HCT116 (cell line): ENCODE measurements at regions not wholly inside any gene's neighbourhood (a gene's known extent, or its start where the extent isn't known, plus 50 kb on each side); places are given as distances from the start of the nearest gene placed in this dataset.

ENCODE experiments used
- ATAC-seq: fragments of 200-7000 bp; cut with Tn5 transposase; 2 replicates; pipeline ENCODE4 v1.9.1; 2020; ENCODE audit warnings: mild to moderate bottlenecking, moderate library complexity
- BruUV-seq: library from RNA; stranded (reverse); fragments of 400-500 nt; replicated peaks from 2 replicates; lab custom pipeline; 2021; lab: Mats Ljungman, UMichigan
- CTCF ChIA-PET: fragments of 300-600 bp; sonication (Branson Sonifier 250); formaldehyde crosslinking; loops from one replicate; lab custom pipeline; 2021; ENCODE audit warnings: antibody characterized with exemption; lab: Charles Lee
- POLR2A ChIA-PET: fragments of 300-600, 350-600 bp; sonication (Branson Sonifier 250); formaldehyde crosslinking; loops from one replicate; lab custom pipeline; 2021; ENCODE audit warnings: antibody characterized with exemption; lab: Charles Lee
- RAD21 ChIA-PET, 2 experiments: fragments of 300-600 bp; sonication (Branson Sonifier 250); formaldehyde crosslinking; loops; one replicate each; lab custom pipeline; 2023; ENCODE audit warnings: low total read pairs in 2 of 2; ENCODE audit not compliant: uncharacterized antibody in 2 of 2, unreplicated experiment in 2 of 2, low non-redundant PET in 1 of 2; lab: Charles Lee
- DNase-seq: peaks from one replicate; pipeline ENCODE4 v3.0.0-alpha.2; 2010; ENCODE audit warnings: low read depth, low spot score
- H2AFZ ChIP-seq: fragments of 200-600 bp; shearing (Covaris generic), sonication (generic); 2 replicates; pipeline ENCODE4 v1.6.1; 2017; ENCODE audit warnings: low read depth, mixed run types, mixed read lengths, antibody characterized with exemption, low read length; ENCODE audit not compliant: poor library complexity, severe bottlenecking
- H3K27ac ChIP-seq: 2 replicates; pipeline ENCODE4 v1.5.1; 2012; ENCODE audit warnings: low read depth, low read length
- H3K27me3 ChIP-seq: fragments of 200-600 bp; sonication (generic); 2 replicates; pipeline ENCODE4 v1.6.1; 2016; ENCODE audit warnings: mixed run types, low read length, mixed read lengths; ENCODE audit not compliant: insufficient read depth
- H3K36me3 ChIP-seq, 2 experiments: fragments of 200-500 bp in 1 of 2; fragments of 200-600 bp in 1 of 2; sonication (Bioruptor generic) in 1 of 2; sonication (generic) in 1 of 2; 2 replicates each; pipeline versions ENCODE4 v1.5.1 to v1.6.1; 2014 to 2016; ENCODE audit warnings: low read length in 2 of 2, inconsistent platforms in 1 of 2, mixed read lengths in 1 of 2, mixed run types in 1 of 2; ENCODE audit not compliant: insufficient read depth in 2 of 2, control insufficient read depth in 1 of 2
- H3K4me1 ChIP-seq, 2 experiments: fragments of 200-600 bp in 1 of 2; sonication (generic) in 1 of 2; 2 replicates each; pipeline versions ENCODE4 v1.5.1 to v1.6.1; 2012 to 2017; ENCODE audit warnings: low read length in 2 of 2, inconsistent platforms in 1 of 2, mild to moderate bottlenecking in 1 of 2, mixed read lengths in 1 of 2, mixed run types in 1 of 2, moderate library complexity in 1 of 2; ENCODE audit not compliant: insufficient read depth in 2 of 2, control insufficient read depth in 1 of 2
- H3K4me2 ChIP-seq: fragments of 200-600 bp; sonication (generic); 2 replicates; pipeline ENCODE4 v1.6.1; 2017; ENCODE audit warnings: mixed run types, low read length, mixed read lengths
- H3K4me3 ChIP-seq, 2 experiments: fragments of 200-600 bp in 1 of 2; sonication (generic) in 1 of 2; replicated peaks in 1 of 2; 2 replicates each; pipeline ENCODE4 v1.5.1; 2011 to 2016; ENCODE audit warnings: low read length in 2 of 2, control low read depth in 1 of 2, low read depth in 1 of 2, mild to moderate bottlenecking in 1 of 2, mixed read lengths in 1 of 2, mixed run types in 1 of 2
- H3K79me2 ChIP-seq: fragments of 200-600 bp; sonication (generic); 2 replicates; pipeline ENCODE4 v1.6.1; 2017; ENCODE audit warnings: mild to moderate bottlenecking, mixed run types, low read length, moderate library complexity, mixed read lengths; ENCODE audit not compliant: insufficient read depth
- H3K9ac ChIP-seq: fragments of 200-600 bp; sonication (generic); 2 replicates; pipeline ENCODE4 v1.6.1; 2016; ENCODE audit warnings: low read length, mixed read lengths
- H3K9me2 ChIP-seq: fragments of 200-600 bp; sonication (generic), shearing (Covaris generic); 2 replicates; pipeline ENCODE4 v1.6.1; 2017; ENCODE audit warnings: mixed run types, mild to moderate bottlenecking, moderate library complexity; ENCODE audit not compliant: insufficient read depth
- H3K9me3 ChIP-seq, 2 experiments: fragments of 200-500 bp in 1 of 2; fragments of 200-600 bp in 1 of 2; sonication (Bioruptor generic) in 1 of 2; sonication (generic) in 1 of 2; 2 replicates each; pipeline ENCODE4 v1.6.1; 2014 to 2017; ENCODE audit warnings: low read length in 2 of 2, mixed read lengths in 2 of 2, inconsistent platforms in 1 of 2, low read depth in 1 of 2, mild to moderate bottlenecking in 1 of 2, mixed run types in 1 of 2, moderate library complexity in 1 of 2; ENCODE audit not compliant: control insufficient read depth in 1 of 2, insufficient read depth in 1 of 2
- H4K20me1 ChIP-seq: fragments of 200-600 bp; sonication (generic), shearing (Covaris generic); 2 replicates; pipeline ENCODE4 v1.6.1; 2017; ENCODE audit warnings: mixed run types, mild to moderate bottlenecking, moderate library complexity; ENCODE audit not compliant: insufficient read depth
- CBX3 ChIP-seq: IDR thresholded peaks from 2 replicates; pipeline ENCODE4 v1.6.1; 2012; ENCODE audit warnings: low read depth
- EGR1 ChIP-seq: IDR thresholded peaks from 2 replicates; pipeline ENCODE4 v1.6.1; 2012; ENCODE audit warnings: low read depth
- EZH2 ChIP-seq: fragments of 200-600 bp; sonication (generic); IDR thresholded peaks from 2 replicates; pipeline ENCODE4 v1.6.1; 2017; ENCODE audit warnings: antibody characterized with exemption, mixed run types
- EZH2phosphoT487 ChIP-seq: fragments of 200-600 bp; IDR thresholded peaks from 2 replicates; pipeline ENCODE4 v1.6.1; 2018; ENCODE audit warnings: antibody characterized with exemption, borderline replicate concordance
- MAX ChIP-seq: IDR thresholded peaks from 2 replicates; pipeline ENCODE4 v1.6.1; 2012
- POLR2AphosphoS5 ChIP-seq: IDR thresholded peaks from 2 replicates; pipeline ENCODE4 v1.6.1; 2011; ENCODE audit warnings: mild to moderate bottlenecking, low read depth, low read length, moderate library complexity
- ZNF274 ChIP-seq: fragments of 200-500 bp; sonication (Bioruptor generic); IDR thresholded peaks from 2 replicates; pipeline ENCODE4 v1.6.1; 2014; ENCODE audit warnings: mild to moderate bottlenecking, low read depth, low read length, inconsistent platforms
- intact Hi-C: fragments of 100-400 bp; cut with micrococcal nuclease; formaldehyde crosslinking; loops from 2 replicates; pipeline ENCODE4 v1.10.0; 2022
- TF ChIP-seq, protein P1 (sequence below): IDR thresholded peaks from 2 replicates; pipeline ENCODE4 v1.6.1; 2012; ENCODE audit warnings: low read depth

DNA sequence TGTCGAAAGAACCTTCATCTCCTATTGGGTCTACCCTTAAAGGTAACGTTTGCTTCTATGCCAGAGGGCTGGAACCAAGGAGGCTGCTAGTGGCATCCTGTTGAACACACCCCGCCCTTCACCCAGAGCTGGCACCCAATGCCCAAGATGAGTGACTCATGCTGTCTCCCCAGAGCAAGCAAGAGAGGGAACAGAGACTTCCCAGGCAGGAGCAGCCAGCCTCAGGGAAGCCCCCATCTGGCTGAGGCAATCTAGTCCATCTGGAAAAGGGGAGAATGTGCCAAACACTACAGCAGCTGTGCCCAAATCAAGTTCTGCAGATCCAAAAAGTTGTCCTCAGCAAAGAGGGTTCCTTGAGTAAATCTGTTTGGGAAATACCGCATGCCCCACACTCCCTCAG lies 91.9 kb upstream of the TP53I11 start:
- peak; percentile 61; the same call in 1 of the 2 replicates for ATAC-seq
- Histone ChIP-seq H3K79me2 (no peaks in the 10 kb centered on the region), H3K9me2 (no peaks in the 10 kb centered on the region), H3K4me3 (no peak overlapping the region), H2AFZ (no peak overlapping the region), H4K20me1 (no peaks in the 10 kb centered on the region), H3K36me3 (no peaks in the 10 kb centered on the region), H3K9ac (no peak overlapping the region), H3K27me3 (no peaks in the 10 kb centered on the region), H3K9me3 (0 out of 4 replicates have a peak, but pooled peaks cover 0 to 3% of the 10 kb centered on the region in 2 experiments), H3K4me1 (peaks cover 6 to 15% of the 10 kb centered on the region in 2 experiments; a peak in 3 of 4 replicates), H3K27ac (no peak overlapping the region), H3K4me2 (no peak overlapping the region)
- BruUV-seq: no TSS peak
- ChIA-PET CTCF (no interaction called here), POLR2A (interaction anchor here (0.6 to 0.7 kb wide), 2 partner anchors 11 to 972 kb away, joined by 3 read pairs; no protein-coding TSS in a partner anchor), RAD21 (no interaction called here)
- intact Hi-C loops: no loop called here
- no peak for DNase-seq
- no peak for TF ChIP-seq ZNF274
- TF ChIP-seq EGR1: no peak
- TF ChIP-seq EZH2: no peak
- no peak for TF ChIP-seq CBX3
- TF ChIP-seq MAX: no peak
- TF ChIP-seq POLR2AphosphoS5: no peak
- no peak for TF ChIP-seq EZH2phosphoT487
- TF ChIP-seq, protein P1, sequence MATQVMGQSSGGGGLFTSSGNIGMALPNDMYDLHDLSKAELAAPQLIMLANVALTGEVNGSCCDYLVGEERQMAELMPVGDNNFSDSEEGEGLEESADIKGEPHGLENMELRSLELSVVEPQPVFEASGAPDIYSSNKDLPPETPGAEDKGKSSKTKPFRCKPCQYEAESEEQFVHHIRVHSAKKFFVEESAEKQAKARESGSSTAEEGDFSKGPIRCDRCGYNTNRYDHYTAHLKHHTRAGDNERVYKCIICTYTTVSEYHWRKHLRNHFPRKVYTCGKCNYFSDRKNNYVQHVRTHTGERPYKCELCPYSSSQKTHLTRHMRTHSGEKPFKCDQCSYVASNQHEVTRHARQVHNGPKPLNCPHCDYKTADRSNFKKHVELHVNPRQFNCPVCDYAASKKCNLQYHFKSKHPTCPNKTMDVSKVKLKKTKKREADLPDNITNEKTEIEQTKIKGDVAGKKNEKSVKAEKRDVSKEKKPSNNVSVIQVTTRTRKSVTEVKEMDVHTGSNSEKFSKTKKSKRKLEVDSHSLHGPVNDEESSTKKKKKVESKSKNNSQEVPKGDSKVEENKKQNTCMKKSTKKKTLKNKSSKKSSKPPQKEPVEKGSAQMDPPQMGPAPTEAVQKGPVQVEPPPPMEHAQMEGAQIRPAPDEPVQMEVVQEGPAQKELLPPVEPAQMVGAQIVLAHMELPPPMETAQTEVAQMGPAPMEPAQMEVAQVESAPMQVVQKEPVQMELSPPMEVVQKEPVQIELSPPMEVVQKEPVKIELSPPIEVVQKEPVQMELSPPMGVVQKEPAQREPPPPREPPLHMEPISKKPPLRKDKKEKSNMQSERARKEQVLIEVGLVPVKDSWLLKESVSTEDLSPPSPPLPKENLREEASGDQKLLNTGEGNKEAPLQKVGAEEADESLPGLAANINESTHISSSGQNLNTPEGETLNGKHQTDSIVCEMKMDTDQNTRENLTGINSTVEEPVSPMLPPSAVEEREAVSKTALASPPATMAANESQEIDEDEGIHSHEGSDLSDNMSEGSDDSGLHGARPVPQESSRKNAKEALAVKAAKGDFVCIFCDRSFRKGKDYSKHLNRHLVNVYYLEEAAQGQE: no peak
